ENCODE measurements at regions not wholly inside any gene's neighbourhood (a gene's known extent, or its start where the extent isn't known, plus 50 kb on each side); places are given as distances from the start of the nearest gene placed in this dataset.

DNA sequence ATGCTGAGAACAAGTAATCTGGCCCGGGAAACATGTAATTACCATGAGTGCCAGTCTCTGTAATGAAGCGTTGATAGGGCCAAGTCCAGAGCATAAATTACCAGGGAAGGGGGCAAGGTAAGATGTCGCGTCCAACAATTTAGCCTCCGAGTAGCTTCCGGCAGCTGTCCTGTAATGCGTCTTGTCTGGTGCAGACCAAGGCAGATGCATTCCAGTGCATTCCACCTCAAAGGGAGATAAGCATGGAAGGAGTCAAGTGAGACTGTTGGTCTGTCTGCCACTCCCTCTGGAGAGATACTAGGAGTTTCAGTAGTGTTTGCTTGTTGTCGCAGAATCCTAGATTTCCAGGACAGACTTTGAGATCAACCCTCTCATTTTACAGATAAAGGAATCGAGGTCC lies 218.3 kb downstream of the AACS start:
- no peak for DNase-seq
- no peaks in the 10 kb centered on the region for H3K9me3 ChIP-seq
- intact Hi-C loops (cut with DNase I) = no loop called here
- H3K4me3 ChIP-seq = no peak overlapping the region
- ATAC-seq = no peak
- 33 to 47% (median 35%) methylated on average over 9 of the region's 9 CpGs for WGBS, 4 donors
- TF ChIP-seq, protein P1, sequence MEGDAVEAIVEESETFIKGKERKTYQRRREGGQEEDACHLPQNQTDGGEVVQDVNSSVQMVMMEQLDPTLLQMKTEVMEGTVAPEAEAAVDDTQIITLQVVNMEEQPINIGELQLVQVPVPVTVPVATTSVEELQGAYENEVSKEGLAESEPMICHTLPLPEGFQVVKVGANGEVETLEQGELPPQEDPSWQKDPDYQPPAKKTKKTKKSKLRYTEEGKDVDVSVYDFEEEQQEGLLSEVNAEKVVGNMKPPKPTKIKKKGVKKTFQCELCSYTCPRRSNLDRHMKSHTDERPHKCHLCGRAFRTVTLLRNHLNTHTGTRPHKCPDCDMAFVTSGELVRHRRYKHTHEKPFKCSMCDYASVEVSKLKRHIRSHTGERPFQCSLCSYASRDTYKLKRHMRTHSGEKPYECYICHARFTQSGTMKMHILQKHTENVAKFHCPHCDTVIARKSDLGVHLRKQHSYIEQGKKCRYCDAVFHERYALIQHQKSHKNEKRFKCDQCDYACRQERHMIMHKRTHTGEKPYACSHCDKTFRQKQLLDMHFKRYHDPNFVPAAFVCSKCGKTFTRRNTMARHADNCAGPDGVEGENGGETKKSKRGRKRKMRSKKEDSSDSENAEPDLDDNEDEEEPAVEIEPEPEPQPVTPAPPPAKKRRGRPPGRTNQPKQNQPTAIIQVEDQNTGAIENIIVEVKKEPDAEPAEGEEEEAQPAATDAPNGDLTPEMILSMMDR (IDR thresholded peaks at IDR 0.05) = no peak
- no peak for TF ChIP-seq POLR2A (IDR thresholded peaks at IDR 0.05)
- H3K36me3 ChIP-seq = no peaks in the 10 kb centered on the region
- no peak overlapping the region for H3K27ac ChIP-seq
- H3K4me1 ChIP-seq = no peaks in the 10 kb centered on the region
- H3K27me3 ChIP-seq = peaks cover 0 to 24% (median 8%) of the 10 kb centered on the region in 9 donors

DNA sequence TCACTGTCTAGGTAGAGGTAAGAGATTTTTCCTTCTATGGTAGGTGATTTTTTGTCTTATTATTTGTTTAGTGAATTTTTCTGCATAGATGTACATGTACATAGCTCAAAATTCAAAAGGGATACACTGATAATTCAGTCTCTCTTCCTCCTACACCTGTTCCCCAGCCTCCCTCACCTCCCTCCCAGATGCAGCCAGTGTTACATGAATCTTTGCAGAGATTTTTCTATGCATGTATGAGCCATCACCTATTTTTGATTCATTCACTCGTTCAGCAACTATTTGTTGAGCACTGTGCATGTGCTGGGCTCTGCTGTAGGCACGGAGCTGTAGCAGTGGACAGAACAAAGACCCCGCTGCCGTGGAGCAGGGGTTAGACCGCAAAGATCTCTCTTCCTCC lies 218.9 kb downstream of the AACS start:
- H3K9me3 ChIP-seq = no peaks in the 10 kb centered on the region
- H3K36me3 ChIP-seq = no peaks in the 10 kb centered on the region
- no peaks in the 10 kb centered on the region for H3K4me1 ChIP-seq
- TF ChIP-seq POLR2A (IDR thresholded peaks at IDR 0.05) = no peak
- TF ChIP-seq, protein P1 (IDR thresholded peaks at IDR 0.05) = no peak
- no peak overlapping the region for H3K27ac ChIP-seq
- 78 to 83% (median 80%) methylated on average over 5 of the region's 5 CpGs for WGBS, 4 donors
- intact Hi-C loops (cut with DNase I) = no loop called here
- DNase-seq (no peak), ATAC-seq (no peak)
- H3K4me3 ChIP-seq = no peak overlapping the region
- peaks cover 0 to 25% (median 8%) of the 10 kb centered on the region in 9 donors for H3K27me3 ChIP-seq

DNA sequence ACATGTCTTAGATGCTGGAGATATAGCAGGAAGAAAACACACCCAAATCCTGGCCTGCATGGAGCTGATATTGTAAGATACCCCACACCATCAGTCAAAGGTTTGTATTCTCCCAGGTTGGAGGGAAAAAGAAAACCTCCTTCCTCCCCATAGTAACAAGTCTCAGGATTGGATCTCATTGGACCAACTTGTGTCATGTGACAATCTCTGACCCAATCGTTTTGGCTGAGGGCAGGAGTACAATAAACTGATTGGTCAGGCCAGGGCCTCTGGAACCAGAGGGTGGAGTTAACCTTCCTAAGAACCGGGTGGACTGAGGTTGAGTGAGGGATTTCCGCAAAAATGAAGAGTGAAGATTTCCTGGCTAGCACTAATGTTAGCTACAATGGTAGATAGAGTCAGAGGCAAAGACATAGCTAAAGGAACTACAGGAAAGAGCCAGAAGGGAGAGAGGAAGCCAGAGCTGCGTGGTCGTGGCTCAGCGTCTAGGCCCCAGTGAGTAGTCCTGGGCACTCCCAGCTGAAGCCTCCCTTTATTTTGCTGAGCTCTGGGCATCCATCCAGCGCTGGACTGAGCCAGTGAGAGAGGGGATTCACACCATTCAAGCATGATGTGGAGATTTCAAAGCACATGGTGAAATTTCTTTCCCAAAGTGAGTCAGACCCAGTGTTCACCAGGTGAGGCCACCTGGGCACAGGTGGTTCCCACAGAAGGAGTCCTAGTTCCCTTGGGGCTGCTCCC lies 219.9 kb downstream of the AACS start:
- WGBS, 4 donors = 75 to 78% (median 77%) methylated on average over 7 of the region's 7 CpGs
- TF ChIP-seq POLR2A (IDR thresholded peaks at IDR 0.05) = no peak
- TF ChIP-seq, protein P1 (IDR thresholded peaks at IDR 0.05) = no peak
- H3K27me3 ChIP-seq = peaks cover 0 to 28% (median 8%) of the 10 kb centered on the region in 9 donors
- intact Hi-C loops (cut with DNase I) = no loop called here
- no peak for ATAC-seq
- no peaks in the 10 kb centered on the region for H3K4me1 ChIP-seq
- no peaks in the 10 kb centered on the region for H3K9me3 ChIP-seq
- no peak overlapping the region for H3K4me3 ChIP-seq
- no peak for DNase-seq
- no peaks in the 10 kb centered on the region for H3K36me3 ChIP-seq
- no peak overlapping the region for H3K27ac ChIP-seq

DNA sequence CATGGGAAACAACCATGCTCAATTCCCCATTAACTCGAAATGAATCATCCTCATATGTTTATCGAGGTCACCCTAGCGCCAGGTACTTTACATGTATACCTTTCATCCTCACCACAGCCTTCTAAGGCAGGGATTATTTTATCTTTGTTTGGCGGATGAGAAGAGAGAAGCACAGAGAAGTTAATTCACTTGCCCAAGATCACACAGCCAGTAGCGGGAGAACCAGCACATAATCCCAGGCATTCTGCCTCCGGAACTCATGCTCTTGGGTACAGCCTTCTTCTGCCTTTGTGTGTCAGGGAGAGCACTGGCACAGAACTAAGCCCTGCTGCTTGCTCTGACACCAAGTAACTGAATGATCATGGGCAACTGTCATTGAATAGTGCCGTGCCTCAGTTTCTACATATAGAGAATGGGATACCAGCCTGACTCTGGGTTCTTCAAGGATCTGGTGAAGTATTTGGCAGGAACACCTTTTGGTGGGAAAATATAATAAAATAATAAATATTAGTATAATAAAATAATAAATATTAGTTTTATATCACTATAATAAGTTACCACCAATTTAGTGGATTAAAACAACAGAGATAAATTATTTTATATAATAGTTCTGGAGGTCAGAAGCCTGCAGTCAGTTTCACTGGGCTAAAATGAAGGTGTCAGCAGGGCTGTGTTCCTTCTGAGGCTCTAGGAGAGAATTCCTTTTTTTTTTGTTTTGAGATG lies 220.9 kb downstream of the AACS start:
- H3K27ac ChIP-seq = no peak overlapping the region
- ATAC-seq (no peak), DNase-seq (no peak)
- peaks cover 0 to 33% (median 2%) of the 10 kb centered on the region in 9 donors for H3K27me3 ChIP-seq
- no peaks in the 10 kb centered on the region for H3K4me1 ChIP-seq
- WGBS, 4 donors = 90 to 93% (median 92%) methylated on average over 7 of the region's 7 CpGs
- H3K36me3 ChIP-seq = no peaks in the 10 kb centered on the region
- H3K4me3 ChIP-seq = no peak overlapping the region
- H3K9me3 ChIP-seq = no peaks in the 10 kb centered on the region
- no peak for TF ChIP-seq POLR2A (IDR thresholded peaks at IDR 0.05)
- TF ChIP-seq, protein P1 (IDR thresholded peaks at IDR 0.05) = no peak
- intact Hi-C loops (cut with DNase I) = no loop called here

Data from heart left ventricle (tissue), 16 donors.